NB4 (cell line): ENCODE measurements at regions not wholly inside any gene's neighbourhood (a gene's known extent, or its start where the extent isn't known, plus 50 kb on each side); places are given as distances from the start of the nearest gene placed in this dataset.

Source experiments
- DNase-seq: peaks from one replicate; pipeline ENCODE4 v3.0.0; 2010; ENCODE audit warnings: low read depth
- H3K4me3 ChIP-seq: one replicate; pipeline ENCODE4 v1.5.1; 2011; ENCODE audit warnings: mild to moderate bottlenecking, low read depth, low read length, moderate library complexity
- CTCF ChIP-seq: IDR thresholded peaks from one replicate; pipeline ENCODE4 v1.5.1; 2012; ENCODE audit warnings: low read depth, low read length
- MAX ChIP-seq: IDR thresholded peaks from 2 replicates; pipeline ENCODE4 v1.6.1; 2011; ENCODE audit warnings: low read depth, low read length
- MYC ChIP-seq: IDR thresholded peaks from 2 replicates; pipeline ENCODE4 v1.6.1; 2011; ENCODE audit warnings: low read depth, low read length
- POLR2A ChIP-seq: IDR thresholded peaks from 2 replicates; pipeline ENCODE4 v1.6.1; 2011; ENCODE audit warnings: mild to moderate bottlenecking; ENCODE audit not compliant: insufficient read length; ENCODE audit errors: extremely low read depth

- TF ChIP-seq CTCF (no peak), MAX (no peak), MYC (no peak), POLR2A (no peak)
- no peak for DNase-seq
- no peak overlapping the region for H3K4me3 ChIP-seq
These were observed 184.8 kb downstream of the GBA3 start for GRCh38 chr4:22877486-22878052.

DNA sequence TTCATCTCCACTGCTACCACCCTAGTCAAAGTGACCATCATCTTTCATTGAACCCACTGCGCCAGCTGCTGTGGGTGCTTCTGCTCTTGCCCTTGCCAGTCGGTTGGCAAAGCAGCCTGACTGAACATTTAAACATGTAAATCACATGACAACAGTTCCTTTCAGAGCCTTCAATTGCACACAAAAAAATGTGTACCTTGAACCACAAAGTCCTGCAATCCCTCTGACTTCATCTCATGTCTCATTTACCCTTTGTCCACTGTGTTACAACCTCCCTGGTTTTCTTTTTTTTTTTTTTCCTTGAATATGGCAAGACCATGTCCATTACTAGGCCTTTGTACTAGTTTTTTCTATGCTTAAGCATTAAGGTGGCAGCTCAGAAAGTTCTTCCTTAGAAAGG, 183.5 kb downstream of the GBA3 start:
- DNase-seq, result no peak
- TF ChIP-seq MAX, result no peak

GRCh38 chr4:22875587-22876257, 183.0 kb downstream of the GBA3 start:
- H3K4me3 ChIP-seq, result no peak overlapping the region
- no peak for TF ChIP-seq POLR2A
- no peak for TF ChIP-seq MAX
- no peak for TF ChIP-seq CTCF
- no peak for TF ChIP-seq MYC
- no peak for DNase-seq

More for the DNA sequence above, 183.5 kb downstream of the GBA3 start:
- no peak overlapping the region for H3K4me3 ChIP-seq

- H3K4me3 ChIP-seq, result no peak overlapping the region
- no peak for DNase-seq
- TF ChIP-seq MYC (no peak), CTCF (no peak), POLR2A (no peak), MAX (no peak)
These were observed 181.7 kb downstream of the GBA3 start for GRCh38 chr4:22874334-22874912.

- TF ChIP-seq CTCF (no peak), MYC (no peak), POLR2A (no peak), MAX (no peak)
- DNase-seq, result no peak
- H3K4me3 ChIP-seq, result no peak overlapping the region
These were observed 181.2 kb downstream of the GBA3 start for GRCh38 chr4:22873899-22874298.

- no peak for DNase-seq
- no peak overlapping the region for H3K4me3 ChIP-seq
- no peak for TF ChIP-seq MAX
- TF ChIP-seq MYC, result no peak
- TF ChIP-seq POLR2A, result no peak
- no peak for TF ChIP-seq CTCF
These were observed 178.2 kb downstream of the GBA3 start for GRCh38 chr4:22870847-22871449.
